ENCODE measurements at regions not wholly inside any gene's neighbourhood (a gene's known extent, or its start where the extent isn't known, plus 50 kb on each side); places are given as distances from the start of the nearest gene placed in this dataset.
A peak's percentile ranks its signal among the peaks of the same experiment; 100 is the strongest.

DNA sequence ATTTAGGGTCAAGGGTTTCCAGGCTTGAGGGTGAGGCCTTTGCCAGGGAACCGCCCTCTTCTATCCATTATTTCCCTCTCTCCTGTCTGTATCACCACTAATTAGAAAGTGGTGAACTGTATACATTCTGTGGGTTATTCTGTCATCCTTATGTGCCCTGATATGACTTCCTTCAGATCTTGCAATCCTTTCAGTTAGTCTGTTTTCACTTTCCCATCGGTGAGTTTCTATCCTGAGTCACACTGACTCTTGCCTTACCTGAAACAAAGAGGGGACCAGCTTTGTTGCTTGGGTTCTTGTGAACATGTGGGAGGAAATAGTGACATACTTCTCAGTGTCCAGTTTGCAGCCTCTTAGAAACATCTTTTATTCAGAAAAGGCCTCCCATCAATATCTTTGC lies 205.4 kb upstream of the GHR start:
- no peak for DNase-seq (ENCODE audit: low read depth in 1 of 2, low spot score in 1 of 2)
- H3K27me3 ChIP-seq = no peaks in the 10 kb centered on the region
- no peaks in the 10 kb centered on the region for H3K36me3 ChIP-seq
- no peak overlapping the region for H3K27ac ChIP-seq
- H3K9me3 ChIP-seq (ENCODE audit: low read depth) = no peaks in the 10 kb centered on the region
- TF ChIP-seq, protein P1, sequence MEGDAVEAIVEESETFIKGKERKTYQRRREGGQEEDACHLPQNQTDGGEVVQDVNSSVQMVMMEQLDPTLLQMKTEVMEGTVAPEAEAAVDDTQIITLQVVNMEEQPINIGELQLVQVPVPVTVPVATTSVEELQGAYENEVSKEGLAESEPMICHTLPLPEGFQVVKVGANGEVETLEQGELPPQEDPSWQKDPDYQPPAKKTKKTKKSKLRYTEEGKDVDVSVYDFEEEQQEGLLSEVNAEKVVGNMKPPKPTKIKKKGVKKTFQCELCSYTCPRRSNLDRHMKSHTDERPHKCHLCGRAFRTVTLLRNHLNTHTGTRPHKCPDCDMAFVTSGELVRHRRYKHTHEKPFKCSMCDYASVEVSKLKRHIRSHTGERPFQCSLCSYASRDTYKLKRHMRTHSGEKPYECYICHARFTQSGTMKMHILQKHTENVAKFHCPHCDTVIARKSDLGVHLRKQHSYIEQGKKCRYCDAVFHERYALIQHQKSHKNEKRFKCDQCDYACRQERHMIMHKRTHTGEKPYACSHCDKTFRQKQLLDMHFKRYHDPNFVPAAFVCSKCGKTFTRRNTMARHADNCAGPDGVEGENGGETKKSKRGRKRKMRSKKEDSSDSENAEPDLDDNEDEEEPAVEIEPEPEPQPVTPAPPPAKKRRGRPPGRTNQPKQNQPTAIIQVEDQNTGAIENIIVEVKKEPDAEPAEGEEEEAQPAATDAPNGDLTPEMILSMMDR (IDR thresholded peaks at IDR 0.05; ENCODE audit: low read depth, low read length) = no peak
- H3K4me1 ChIP-seq (ENCODE audit: low read depth) = no peaks in the 10 kb centered on the region
- no peak overlapping the region for H3K4me3 ChIP-seq

DNA sequence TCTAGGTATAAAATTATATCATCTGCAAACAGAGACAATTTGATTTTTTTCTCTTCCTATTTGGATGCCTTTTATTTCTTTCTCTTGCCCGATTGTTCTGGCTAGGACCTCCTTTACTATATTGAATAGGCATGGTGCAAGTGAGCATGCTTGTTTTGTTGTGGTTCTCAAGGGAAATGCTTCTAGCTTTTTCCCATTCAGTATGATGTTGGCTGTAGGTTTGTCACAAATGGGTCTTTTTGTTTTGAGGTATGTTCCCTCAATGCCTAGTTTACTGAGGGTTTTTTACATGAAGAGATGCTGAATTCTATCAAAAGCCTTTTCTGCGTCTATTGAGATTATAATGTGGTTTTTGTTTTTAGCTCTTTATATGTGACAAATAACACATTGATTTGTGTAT lies 198.2 kb upstream of the GHR start:
- no peaks in the 10 kb centered on the region for H3K9me3 ChIP-seq (ENCODE audit: low read depth)
- TF ChIP-seq, protein P1 (IDR thresholded peaks at IDR 0.05; ENCODE audit: low read depth, low read length) = no peak
- H3K4me1 ChIP-seq (ENCODE audit: low read depth) = no peaks in the 10 kb centered on the region
- H3K4me3 ChIP-seq = no peak overlapping the region
- no peak for DNase-seq (ENCODE audit: low read depth in 1 of 2, low spot score in 1 of 2)
- H3K27ac ChIP-seq = no peak overlapping the region
- no peaks in the 10 kb centered on the region for H3K36me3 ChIP-seq
- no peaks in the 10 kb centered on the region for H3K27me3 ChIP-seq

- no peak overlapping the region for H3K4me3 ChIP-seq
- DNase-seq (ENCODE audit: low read depth in 1 of 2, low spot score in 1 of 2) = peak in 1 of 2 donors; percentile 3
- no peaks in the 10 kb centered on the region for H3K27me3 ChIP-seq
- H3K36me3 ChIP-seq = no peaks in the 10 kb centered on the region
- H3K27ac ChIP-seq = no peak overlapping the region
- TF ChIP-seq, protein P1 (IDR thresholded peaks at IDR 0.05; ENCODE audit: low read depth, low read length) = no peak
- H3K4me1 ChIP-seq (ENCODE audit: low read depth) = no peaks in the 10 kb centered on the region
- no peaks in the 10 kb centered on the region for H3K9me3 ChIP-seq (ENCODE audit: low read depth)
These were observed 195.0 kb upstream of the GHR start for GRCh38 chr5:42228279-42228678.

GRCh38 chr5:42230839-42231238 lies 192.4 kb upstream of the GHR start:
- TF ChIP-seq, protein P1 (IDR thresholded peaks at IDR 0.05; ENCODE audit: low read depth, low read length) = no peak
- DNase-seq (ENCODE audit: low read depth in 1 of 2, low spot score in 1 of 2) = no peak
- Histone ChIP-seq H3K9me3 (ENCODE audit: low read depth) (no peaks in the 10 kb centered on the region), H3K36me3 (no peaks in the 10 kb centered on the region), H3K27me3 (no peaks in the 10 kb centered on the region), H3K4me3 (no peak overlapping the region), H3K27ac (no peak overlapping the region), H3K4me1 (ENCODE audit: low read depth) (no peaks in the 10 kb centered on the region)

GRCh38 chr5:42235241-42235640 lies 188.0 kb upstream of the GHR start:
- H3K9me3 ChIP-seq (ENCODE audit: low read depth) = no peaks in the 10 kb centered on the region
- H3K27ac ChIP-seq = no peak overlapping the region
- no peak for DNase-seq (ENCODE audit: low read depth in 1 of 2, low spot score in 1 of 2)
- no peak overlapping the region for H3K4me3 ChIP-seq
- H3K27me3 ChIP-seq = no peaks in the 10 kb centered on the region
- H3K36me3 ChIP-seq = no peaks in the 10 kb centered on the region
- TF ChIP-seq, protein P1 (IDR thresholded peaks at IDR 0.05; ENCODE audit: low read depth, low read length) = no peak
- no peaks in the 10 kb centered on the region for H3K4me1 ChIP-seq (ENCODE audit: low read depth)

DNA sequence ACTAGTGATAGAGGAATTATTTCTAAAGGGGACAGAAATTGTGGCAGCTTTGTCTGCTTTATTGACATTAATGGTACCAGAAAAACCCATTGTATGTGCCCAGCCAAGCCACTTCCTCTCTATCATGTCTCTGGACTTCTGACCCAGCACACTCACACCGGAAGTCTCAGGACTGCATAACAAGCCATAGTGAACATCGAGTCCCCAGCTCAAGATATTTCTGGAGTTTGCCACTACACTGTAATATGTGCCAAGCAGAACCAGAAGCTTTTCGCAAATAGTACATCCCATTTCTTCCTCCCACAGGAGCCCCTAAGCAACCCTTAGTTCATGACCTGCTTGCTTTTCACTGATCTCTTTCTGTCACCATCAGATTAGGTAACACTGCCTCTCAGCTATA lies 187.4 kb upstream of the GHR start:
- H3K27ac ChIP-seq = no peak overlapping the region
- no peak overlapping the region for H3K4me3 ChIP-seq
- TF ChIP-seq, protein P1 (IDR thresholded peaks at IDR 0.05; ENCODE audit: low read depth, low read length) = no peak
- no peaks in the 10 kb centered on the region for H3K36me3 ChIP-seq
- H3K27me3 ChIP-seq = no peaks in the 10 kb centered on the region
- no peak for DNase-seq (ENCODE audit: low read depth in 1 of 2, low spot score in 1 of 2)
- H3K4me1 ChIP-seq (ENCODE audit: low read depth) = no peaks in the 10 kb centered on the region
- no peaks in the 10 kb centered on the region for H3K9me3 ChIP-seq (ENCODE audit: low read depth)
